Progenitor cell of endocrine pancreas (in vitro differentiated cells): ENCODE measurements at regions not wholly inside any gene's neighbourhood (a gene's known extent, or its start where the extent isn't known, plus 50 kb on each side); places are given as distances from the start of the nearest gene placed in this dataset.

Experiments used
- DNase-seq: peaks from one replicate; pipeline ENCODE4 v3.0.0; 2021; ENCODE audit warnings: low spot score; ENCODE audit not compliant: unreplicated experiment
- H3K27ac Mint-ChIP-seq: 2 replicates; pipeline ENCODE4 v1.8.0; 2021; ENCODE audit warnings: mild to moderate bottlenecking, moderate library complexity, mixed read lengths
- H3K27me3 Mint-ChIP-seq: 2 replicates; pipeline ENCODE4 v1.8.0; 2021; ENCODE audit warnings: mixed read lengths
- H3K36me3 Mint-ChIP-seq: 2 replicates; pipeline ENCODE4 v1.8.0; 2022; ENCODE audit warnings: mixed read lengths; ENCODE audit not compliant: insufficient read depth
- H3K4me1 Mint-ChIP-seq: 2 replicates; pipeline ENCODE4 v1.8.0; 2021; ENCODE audit warnings: low read depth, mixed read lengths
- H3K4me3 Mint-ChIP-seq: 2 replicates; pipeline ENCODE4 v1.8.0; 2021; ENCODE audit warnings: low read depth, mild to moderate bottlenecking, moderate library complexity, mixed read lengths
- H3K9me3 Mint-ChIP-seq: 2 replicates; pipeline ENCODE4 v1.8.0; 2021; ENCODE audit warnings: low read depth, mixed read lengths
- TF ChIP-seq, protein P1 (sequence below): fragments of 200-600 bp; sonication (generic); IDR thresholded peaks from one replicate; pipeline ENCODE4 v1.5.0; 2021; ENCODE audit warnings: antibody characterized with exemption, mild to moderate bottlenecking; ENCODE audit not compliant: unreplicated experiment

DNA sequence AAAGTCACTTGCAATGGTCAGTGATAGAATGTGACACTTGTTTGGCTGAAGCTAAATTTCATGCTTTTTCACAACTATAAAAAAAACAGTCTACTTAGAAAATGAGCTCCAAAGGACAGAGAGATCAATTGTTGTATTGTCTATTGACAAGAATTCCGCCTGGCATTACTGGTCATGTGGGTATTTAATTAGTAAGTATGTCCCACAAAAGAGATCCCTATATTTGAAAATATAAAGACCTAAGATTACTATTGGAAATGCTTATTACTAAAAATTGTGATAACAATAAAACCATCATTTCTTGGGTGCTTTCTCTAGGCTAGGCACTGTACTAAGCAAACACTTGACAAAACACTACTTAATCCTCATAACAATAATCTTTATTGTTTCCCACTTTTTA, 745.2 kb upstream of the C9orf72 start:
- no peak for DNase-seq
- no peak overlapping the region for H3K27ac Mint-ChIP-seq
- no peaks in the 10 kb centered on the region for H3K4me1 Mint-ChIP-seq
- no peaks in the 10 kb centered on the region for H3K36me3 Mint-ChIP-seq
- TF ChIP-seq, protein P1, sequence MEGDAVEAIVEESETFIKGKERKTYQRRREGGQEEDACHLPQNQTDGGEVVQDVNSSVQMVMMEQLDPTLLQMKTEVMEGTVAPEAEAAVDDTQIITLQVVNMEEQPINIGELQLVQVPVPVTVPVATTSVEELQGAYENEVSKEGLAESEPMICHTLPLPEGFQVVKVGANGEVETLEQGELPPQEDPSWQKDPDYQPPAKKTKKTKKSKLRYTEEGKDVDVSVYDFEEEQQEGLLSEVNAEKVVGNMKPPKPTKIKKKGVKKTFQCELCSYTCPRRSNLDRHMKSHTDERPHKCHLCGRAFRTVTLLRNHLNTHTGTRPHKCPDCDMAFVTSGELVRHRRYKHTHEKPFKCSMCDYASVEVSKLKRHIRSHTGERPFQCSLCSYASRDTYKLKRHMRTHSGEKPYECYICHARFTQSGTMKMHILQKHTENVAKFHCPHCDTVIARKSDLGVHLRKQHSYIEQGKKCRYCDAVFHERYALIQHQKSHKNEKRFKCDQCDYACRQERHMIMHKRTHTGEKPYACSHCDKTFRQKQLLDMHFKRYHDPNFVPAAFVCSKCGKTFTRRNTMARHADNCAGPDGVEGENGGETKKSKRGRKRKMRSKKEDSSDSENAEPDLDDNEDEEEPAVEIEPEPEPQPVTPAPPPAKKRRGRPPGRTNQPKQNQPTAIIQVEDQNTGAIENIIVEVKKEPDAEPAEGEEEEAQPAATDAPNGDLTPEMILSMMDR, result no peak
- H3K9me3 Mint-ChIP-seq, result no peaks in the 10 kb centered on the region
- no peak overlapping the region for H3K4me3 Mint-ChIP-seq
- H3K27me3 Mint-ChIP-seq, result no peaks in the 10 kb centered on the region

DNA sequence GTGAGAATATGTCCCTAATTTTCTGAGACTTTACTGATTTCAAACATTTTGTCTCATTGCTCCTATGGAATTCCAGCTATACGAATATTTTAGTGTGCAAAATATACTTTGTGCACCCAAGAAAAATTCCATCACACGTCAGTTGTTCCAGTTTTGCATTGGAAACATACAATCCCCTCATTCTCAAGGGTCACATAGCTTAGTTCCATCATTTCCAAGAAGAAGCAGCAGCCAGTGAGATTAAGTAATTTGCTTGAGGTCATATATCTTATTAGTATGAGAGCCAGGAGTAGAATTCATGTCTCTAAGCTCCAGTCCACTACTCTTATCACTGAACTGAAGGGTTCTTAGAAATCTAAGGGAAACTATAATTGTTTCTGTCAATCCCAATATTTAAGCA, 746.7 kb upstream of the C9orf72 start:
- H3K9me3 Mint-ChIP-seq, result no peaks in the 10 kb centered on the region
- no peak for DNase-seq
- no peaks in the 10 kb centered on the region for H3K27me3 Mint-ChIP-seq
- no peak overlapping the region for H3K27ac Mint-ChIP-seq
- TF ChIP-seq, protein P1, result no peak
- H3K36me3 Mint-ChIP-seq, result no peaks in the 10 kb centered on the region
- no peak overlapping the region for H3K4me3 Mint-ChIP-seq
- no peaks in the 10 kb centered on the region for H3K4me1 Mint-ChIP-seq

DNA sequence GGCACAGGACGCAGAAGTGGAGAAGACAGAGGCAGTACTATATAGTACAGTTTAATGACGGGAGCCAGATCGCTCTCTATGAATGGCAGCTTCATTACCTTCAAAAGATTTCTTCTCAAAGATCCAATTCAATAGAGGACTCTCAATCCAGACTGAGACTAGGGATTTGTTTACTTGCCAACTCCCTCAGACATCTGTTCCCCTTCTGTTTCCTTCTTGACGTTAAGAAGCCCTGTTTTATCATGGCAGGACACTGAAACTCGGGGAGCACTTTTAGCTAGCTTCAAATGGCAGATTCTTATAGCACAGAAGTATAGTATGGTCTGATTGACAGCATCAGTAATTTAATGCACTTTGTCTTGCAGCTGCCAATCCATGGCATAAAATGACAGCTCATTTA, 747.3 kb upstream of the C9orf72 start:
- Mint-ChIP-seq H3K4me3 (no peak overlapping the region), H3K36me3 (no peaks in the 10 kb centered on the region), H3K9me3 (no peaks in the 10 kb centered on the region), H3K27ac (no peak overlapping the region), H3K27me3 (no peaks in the 10 kb centered on the region), H3K4me1 (no peaks in the 10 kb centered on the region)
- TF ChIP-seq, protein P1, result no peak
- DNase-seq, result no peak

DNA sequence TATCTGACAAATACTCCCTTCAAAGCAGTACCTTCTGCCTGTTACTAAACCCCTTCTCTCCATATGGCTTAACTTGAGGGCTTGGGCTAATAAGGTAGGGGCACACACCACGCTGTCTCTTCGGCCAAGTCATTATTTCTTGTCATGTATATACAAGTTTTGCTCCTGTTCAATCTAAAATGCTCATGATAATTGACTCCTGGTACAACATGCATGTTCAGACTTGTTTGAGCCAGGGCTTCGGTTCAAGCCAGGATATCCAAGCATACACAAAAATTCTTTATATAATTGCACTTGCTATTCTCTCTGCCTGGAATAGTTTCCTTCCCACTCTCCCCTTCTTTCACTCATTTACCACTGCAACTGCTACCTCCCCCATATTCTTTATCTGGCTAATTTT, 756.0 kb upstream of the C9orf72 start:
- H3K27ac Mint-ChIP-seq, result no peak overlapping the region
- peaks cover 3% of the 10 kb centered on the region for H3K9me3 Mint-ChIP-seq
- H3K36me3 Mint-ChIP-seq, result no peaks in the 10 kb centered on the region
- TF ChIP-seq, protein P1, result no peak
- no peak overlapping the region for H3K4me3 Mint-ChIP-seq
- DNase-seq, result no peak
- H3K4me1 Mint-ChIP-seq, result peaks cover 2% of the 10 kb centered on the region
- H3K27me3 Mint-ChIP-seq, result no peaks in the 10 kb centered on the region

DNA sequence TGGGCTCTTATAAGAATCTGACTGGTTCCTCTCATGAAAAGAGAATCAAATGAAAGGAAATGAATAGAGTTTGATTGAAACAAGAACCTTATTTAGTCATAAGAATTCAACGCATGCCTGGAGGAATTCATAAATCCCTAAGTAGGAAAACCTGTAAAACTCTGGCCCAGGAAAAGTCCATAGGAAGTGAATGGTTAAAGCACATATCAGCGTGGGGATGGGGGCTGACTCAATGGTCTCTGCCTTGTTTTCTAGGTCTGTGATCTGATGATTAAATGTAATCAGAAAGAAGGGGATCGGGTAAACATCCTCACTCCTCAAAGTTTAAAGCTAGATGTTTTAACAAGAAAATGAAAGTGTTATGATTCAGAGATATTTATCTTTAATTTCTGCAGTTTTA, 759.4 kb upstream of the C9orf72 start:
- Mint-ChIP-seq H3K27ac (no peak overlapping the region), H3K27me3 (no peaks in the 10 kb centered on the region), H3K4me1 (peaks cover 2% of the 10 kb centered on the region), H3K36me3 (no peaks in the 10 kb centered on the region), H3K4me3 (no peak overlapping the region), H3K9me3 (peaks cover 3% of the 10 kb centered on the region)
- no peak for DNase-seq
- TF ChIP-seq, protein P1, result no peak
